NCI-H345 treated with DMSO at 0.1 percent for 48 hours (cell line): ENCODE measurements at regions not wholly inside any gene's neighbourhood (a gene's known extent, or its start where the extent isn't known, plus 50 kb on each side); places are given as distances from the start of the nearest gene placed in this dataset.

Experiments
- DNase-seq: peaks from one replicate; lab custom pipeline; 2025; ENCODE audit not compliant: unreplicated experiment; lab: John Stamatoyannopoulos, UW

DNA sequence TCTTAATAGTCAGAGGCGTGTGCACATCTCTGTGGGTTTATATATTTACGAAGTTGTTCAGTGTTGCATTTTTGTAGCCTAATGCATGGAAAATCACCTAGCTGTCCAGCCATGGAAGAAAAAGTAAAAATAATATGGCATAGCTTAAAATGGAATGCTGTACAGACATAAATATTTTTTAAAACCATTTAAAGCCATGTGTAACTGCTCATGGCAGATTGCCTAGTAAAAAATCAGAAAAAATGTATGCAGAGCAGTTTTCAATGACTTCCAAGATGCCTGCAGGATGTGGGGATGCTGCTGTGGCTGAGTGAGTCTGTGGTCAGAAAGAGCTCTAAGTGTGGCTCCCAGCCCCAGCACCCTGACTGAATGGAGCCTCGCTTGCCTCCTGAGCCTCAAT, 64.8 kb upstream of the ALKAL2 start:
- no peak for DNase-seq

DNA sequence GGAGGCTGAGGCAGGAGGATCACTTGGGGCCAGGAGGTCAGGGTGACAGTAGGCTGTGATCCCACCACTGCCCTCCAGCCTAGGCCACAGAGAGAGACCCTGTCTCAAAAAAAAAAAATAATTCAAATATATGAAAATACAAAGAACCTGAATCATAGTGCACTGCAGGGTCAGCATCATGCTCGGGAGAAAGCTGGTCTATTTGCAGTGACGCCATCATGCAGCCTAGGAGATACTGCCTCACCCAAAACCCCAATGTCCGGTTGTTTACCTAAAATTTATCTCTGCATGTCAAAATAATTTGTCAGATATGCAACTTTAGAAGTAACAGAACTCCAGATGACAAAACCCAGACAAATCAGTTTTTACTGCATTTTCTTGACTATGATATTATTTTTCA, 61.5 kb upstream of the ALKAL2 start:
- no peak for DNase-seq

DNA sequence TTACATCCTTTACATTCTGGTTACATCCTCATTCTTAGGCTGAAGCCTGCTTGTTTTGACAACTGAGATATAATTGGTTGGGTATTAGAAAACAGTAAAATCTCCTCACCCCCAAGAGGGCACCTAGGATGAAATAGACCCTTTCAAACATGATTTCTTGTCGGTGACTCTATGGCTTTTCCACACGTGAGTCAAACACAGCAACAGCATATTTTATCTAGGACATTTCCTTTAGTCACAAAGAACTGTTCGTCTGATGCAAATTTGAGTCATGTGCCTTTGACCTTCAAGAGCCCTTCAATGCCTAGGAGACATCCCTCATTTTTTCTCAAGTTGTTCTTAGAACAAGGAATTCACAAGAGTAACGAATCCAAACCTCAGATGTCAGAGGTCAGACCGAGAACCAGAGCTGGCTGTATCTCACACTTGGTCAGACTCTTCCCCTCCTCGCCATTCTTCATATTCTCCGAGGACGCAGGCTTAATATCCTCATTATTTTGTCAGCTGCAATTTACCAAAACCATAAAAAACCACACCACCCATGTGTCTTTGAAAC, 60.5 kb upstream of the ALKAL2 start:
- DNase-seq, result no peak

DNA sequence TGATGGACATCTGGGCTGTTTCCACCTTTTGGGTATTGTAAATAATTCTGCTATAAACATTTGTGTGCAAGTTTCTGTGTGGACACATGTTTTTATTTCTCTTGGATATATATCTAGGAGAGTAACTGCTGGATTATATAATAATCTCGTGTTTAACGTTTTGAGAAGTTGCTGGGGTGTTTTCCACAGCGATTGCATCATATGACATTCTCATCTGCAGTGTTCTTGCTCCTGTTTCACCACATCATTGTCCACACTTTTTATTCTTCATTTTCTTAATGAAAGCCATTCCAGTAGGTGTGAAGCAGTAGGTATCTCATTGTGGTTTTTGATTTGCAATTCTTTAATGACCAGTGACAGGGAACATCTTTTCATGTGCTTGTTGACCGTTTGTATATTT, 56.9 kb upstream of the ALKAL2 start:
- no peak for DNase-seq

- no peak for DNase-seq
Measured at GRCh38 chr2:343355-343754, 55.5 kb upstream of the ALKAL2 start.

GRCh38 chr2:341912-342311, 54.0 kb upstream of the ALKAL2 start:
- DNase-seq, result no peak

- DNase-seq, result peak; percentile 31
Measured at GRCh38 chr2:341017-341542, 53.2 kb upstream of the ALKAL2 start.
